Cardiac fibroblast (primary cell): ENCODE measurements at regions not wholly inside any gene's neighbourhood (a gene's known extent, or its start where the extent isn't known, plus 50 kb on each side); places are given as distances from the start of the nearest gene placed in this dataset.

Experiments
- DNase-seq, 2 donors: peaks; one replicate each; pipeline versions ENCODE4 v3.0.0 to v3.0.0-alpha.2; 2010; ENCODE audit warnings: low read depth in 2 of 2
- H3K4me3 ChIP-seq, 2 donors: replicated peaks in 1 of 2; 1 replicate in 1 of 2; 2 replicates in 1 of 2; pipeline ENCODE4 v1.5.1; 2011; ENCODE audit warnings: low read depth in 2 of 2, low read length in 2 of 2, mild to moderate bottlenecking in 2 of 2, moderate library complexity in 1 of 2
- CTCF ChIP-seq: IDR thresholded peaks from one replicate; pipeline ENCODE4 v1.5.1; 2011; ENCODE audit warnings: low read depth, mild to moderate bottlenecking, low read length, inconsistent platforms

GRCh38 chr20:57069442-57069841, 197.0 kb downstream of the BMP7 start:
- TF ChIP-seq CTCF = no peak
- no peak overlapping the region for H3K4me3 ChIP-seq
- no peak for DNase-seq

- no peak for DNase-seq
- TF ChIP-seq CTCF = no peak
- no peak overlapping the region for H3K4me3 ChIP-seq
Measured at GRCh38 chr20:57070296-57070695, 196.1 kb downstream of the BMP7 start.

- TF ChIP-seq CTCF = no peak
- no peak for DNase-seq
- H3K4me3 ChIP-seq = no peak overlapping the region
Measured at GRCh38 chr20:57071283-57071731, 195.1 kb downstream of the BMP7 start.

GRCh38 chr20:57071954-57072583, 194.4 kb downstream of the BMP7 start:
- no peak for DNase-seq
- no peak overlapping the region for H3K4me3 ChIP-seq
- TF ChIP-seq CTCF = no peak

GRCh38 chr20:57073402-57073801, 193.0 kb downstream of the BMP7 start:
- no peak for DNase-seq
- no peak overlapping the region for H3K4me3 ChIP-seq
- TF ChIP-seq CTCF = no peak

GRCh38 chr20:57074386-57074785, 192.1 kb downstream of the BMP7 start:
- no peak for TF ChIP-seq CTCF
- no peak for DNase-seq
- H3K4me3 ChIP-seq = no peak overlapping the region

- no peak overlapping the region for H3K4me3 ChIP-seq
- no peak for TF ChIP-seq CTCF
- no peak for DNase-seq
Measured at GRCh38 chr20:57075181-57075580, 191.3 kb downstream of the BMP7 start.
